Kidney (tissue), 13 donors: ENCODE measurements at regions not wholly inside any gene's neighbourhood (a gene's known extent, or its start where the extent isn't known, plus 50 kb on each side); places are given as distances from the start of the nearest gene placed in this dataset.

Experiments
- DNase-seq, 5 donors: peaks; one replicate each; pipeline ENCODE4 v3.0.0-alpha.2; 2013 to 2020
- FAIRE-seq: peaks from 2 replicates; lab custom pipeline; 2012; peaks lifted over from hg19 to GRCh38; lab: Jason Lieb, UNC
- H3K27ac ChIP-seq, 2 donors: one replicate each; pipeline ENCODE4 v1.7.0; 2013; ENCODE audit warnings: low read depth in 2 of 2, low read length in 2 of 2, inconsistent platforms in 1 of 2
- H3K27me3 ChIP-seq: one replicate; pipeline ENCODE4 v1.7.1; 2013; ENCODE audit warnings: low read length, inconsistent platforms; ENCODE audit not compliant: control insufficient read depth, insufficient read depth
- H3K36me3 ChIP-seq, 3 donors: one replicate each; pipeline versions ENCODE4 v1.7.0 to v1.7.1; 2013; ENCODE audit warnings: low read length in 3 of 3, control low read depth in 1 of 3, inconsistent platforms in 1 of 3; ENCODE audit not compliant: insufficient read depth in 3 of 3, control insufficient read depth in 2 of 3
- H3K4me1 ChIP-seq, 3 donors: one replicate each; pipeline versions ENCODE4 v1.7.0 to v1.7.1; 2013; ENCODE audit warnings: low read length in 3 of 3, inconsistent platforms in 1 of 3, low read depth in 1 of 3; ENCODE audit not compliant: control insufficient read depth in 2 of 3, insufficient read depth in 2 of 3
- H3K4me3 ChIP-seq, 3 donors: one replicate each; pipeline versions ENCODE4 v1.7.0 to v1.8.1; 2013; ENCODE audit warnings: low read length in 3 of 3, control low read depth in 1 of 3, inconsistent platforms in 1 of 3
- H3K9ac ChIP-seq, 3 donors: one replicate each; pipeline versions ENCODE4 v1.7.0 to v1.7.1; 2013; ENCODE audit warnings: low read length in 3 of 3, control low read depth in 1 of 3, inconsistent platforms in 1 of 3
- H3K9me3 ChIP-seq, 3 donors: one replicate each; pipeline versions ENCODE4 v1.7.0 to v1.7.1; 2013; ENCODE audit warnings: low read length in 3 of 3, control low read depth in 1 of 3, inconsistent platforms in 1 of 3; ENCODE audit not compliant: control insufficient read depth in 2 of 3, insufficient read depth in 1 of 3
- intact Hi-C: fragments of 100-400 bp; cut with DNase I; formaldehyde crosslinking; loops from one replicate; pipeline ENCODE4 v1.11.1; 2022
- TF ChIP-seq, protein P1 (sequence below): IDR thresholded peaks from 3 replicates; pipeline ENCODE4 v1.5.1; 2012; ENCODE audit warnings: mild to moderate bottlenecking, moderate library complexity, borderline replicate concordance; ENCODE audit not compliant: insufficient read depth; ENCODE audit errors: extremely low read depth
- donor health status: control.
- donor health status: control.
- donor health status: control.
- donor health status: control.
- donor health status: control.
- donor health status: DM: yes; HTN: yes; CAD: no.
- donor health status: Normal renal cell carcinoma (clear cell type).

DNA sequence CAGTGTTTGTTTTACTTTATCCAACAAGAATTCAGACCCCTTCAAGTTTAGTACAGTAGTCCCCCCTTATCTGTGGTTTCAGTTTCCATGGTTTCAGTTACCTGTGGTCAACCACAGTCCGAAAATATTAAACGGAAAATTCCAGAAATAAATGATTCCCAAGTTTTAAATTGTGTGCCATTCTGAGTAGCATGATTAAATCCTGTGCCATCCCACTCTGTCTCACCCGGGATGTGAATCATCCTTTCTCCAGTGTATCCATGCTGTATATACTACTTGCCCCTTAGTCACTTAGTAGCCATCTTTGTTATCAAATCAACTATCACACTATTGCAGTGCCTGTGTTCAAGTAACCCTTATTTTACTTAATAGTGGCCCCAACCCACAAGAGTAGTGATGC is 153.8 kb upstream of the RASA1 start:
- FAIRE-seq (no peak), DNase-seq (no peak)
- Histone ChIP-seq H3K27ac (no peak overlapping the region), H3K9me3 (no peaks in the 10 kb centered on the region), H3K36me3 (no peaks in the 10 kb centered on the region), H3K4me3 (no peak overlapping the region), H3K27me3 (no peaks in the 10 kb centered on the region), H3K4me1 (no peaks in the 10 kb centered on the region), H3K9ac (no peak overlapping the region)
- intact Hi-C loops = no loop called here
- TF ChIP-seq, protein P1, sequence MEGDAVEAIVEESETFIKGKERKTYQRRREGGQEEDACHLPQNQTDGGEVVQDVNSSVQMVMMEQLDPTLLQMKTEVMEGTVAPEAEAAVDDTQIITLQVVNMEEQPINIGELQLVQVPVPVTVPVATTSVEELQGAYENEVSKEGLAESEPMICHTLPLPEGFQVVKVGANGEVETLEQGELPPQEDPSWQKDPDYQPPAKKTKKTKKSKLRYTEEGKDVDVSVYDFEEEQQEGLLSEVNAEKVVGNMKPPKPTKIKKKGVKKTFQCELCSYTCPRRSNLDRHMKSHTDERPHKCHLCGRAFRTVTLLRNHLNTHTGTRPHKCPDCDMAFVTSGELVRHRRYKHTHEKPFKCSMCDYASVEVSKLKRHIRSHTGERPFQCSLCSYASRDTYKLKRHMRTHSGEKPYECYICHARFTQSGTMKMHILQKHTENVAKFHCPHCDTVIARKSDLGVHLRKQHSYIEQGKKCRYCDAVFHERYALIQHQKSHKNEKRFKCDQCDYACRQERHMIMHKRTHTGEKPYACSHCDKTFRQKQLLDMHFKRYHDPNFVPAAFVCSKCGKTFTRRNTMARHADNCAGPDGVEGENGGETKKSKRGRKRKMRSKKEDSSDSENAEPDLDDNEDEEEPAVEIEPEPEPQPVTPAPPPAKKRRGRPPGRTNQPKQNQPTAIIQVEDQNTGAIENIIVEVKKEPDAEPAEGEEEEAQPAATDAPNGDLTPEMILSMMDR = no peak

DNA sequence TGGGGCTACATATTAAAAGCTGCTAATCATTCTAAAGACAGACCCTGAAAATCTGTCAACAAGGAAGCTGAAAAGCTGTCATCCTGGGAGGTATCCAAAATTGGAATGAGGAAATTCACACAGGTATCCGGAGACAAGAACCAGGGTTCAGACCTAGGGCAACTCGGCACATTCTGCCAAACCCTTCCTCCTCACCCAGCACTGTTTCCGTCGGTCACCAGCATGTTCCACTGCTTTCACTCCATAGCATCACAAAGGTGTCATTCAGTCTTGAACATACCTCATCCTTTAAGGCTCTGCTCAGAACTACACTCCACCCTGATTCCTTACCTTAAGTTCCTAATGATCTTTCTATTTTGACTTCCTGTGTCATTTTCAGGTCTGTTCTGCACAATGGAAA is 153.1 kb upstream of the RASA1 start:
- Histone ChIP-seq H3K4me3 (no peak overlapping the region), H3K36me3 (no peaks in the 10 kb centered on the region), H3K9ac (no peak overlapping the region), H3K4me1 (no peaks in the 10 kb centered on the region), H3K27ac (no peak overlapping the region), H3K9me3 (no peaks in the 10 kb centered on the region), H3K27me3 (no peaks in the 10 kb centered on the region)
- intact Hi-C loops = no loop called here
- TF ChIP-seq, protein P1 = no peak
- DNase-seq = no peak
- no peak for FAIRE-seq

DNA sequence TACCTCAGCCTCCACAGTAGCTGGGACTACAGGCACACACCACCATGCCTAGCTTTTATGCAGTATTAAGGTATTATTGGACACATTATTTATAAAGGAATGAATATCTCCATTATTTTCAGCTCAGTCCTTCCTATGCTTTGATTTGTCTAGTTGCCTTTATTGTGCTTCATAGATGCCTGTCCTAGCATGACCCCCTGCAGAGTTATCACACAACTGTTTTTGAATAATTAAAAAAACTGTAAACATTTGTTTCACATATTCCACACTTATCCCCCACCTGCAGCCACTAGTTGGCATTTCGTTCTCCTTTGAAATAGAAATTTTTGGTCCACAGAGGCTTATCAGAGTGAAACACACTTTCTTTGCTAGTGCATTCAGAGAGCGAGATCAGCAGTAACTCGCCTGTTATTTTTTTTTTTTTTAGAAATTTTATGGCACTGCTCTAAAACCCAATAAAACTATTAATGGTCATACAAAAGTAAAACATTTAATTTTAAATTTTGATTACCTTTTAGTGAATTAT is 151.8 kb upstream of the RASA1 start:
- no peak for DNase-seq
- Histone ChIP-seq H3K27ac (no peak overlapping the region), H3K9ac (no peak overlapping the region), H3K36me3 (no peaks in the 10 kb centered on the region), H3K4me1 (no peaks in the 10 kb centered on the region), H3K27me3 (no peaks in the 10 kb centered on the region), H3K9me3 (no peaks in the 10 kb centered on the region), H3K4me3 (no peak overlapping the region)
- intact Hi-C loops = no loop called here
- TF ChIP-seq, protein P1 = no peak
- no peak for FAIRE-seq
